ENCODE measurements at regions not wholly inside any gene's neighbourhood (a gene's known extent, or its start where the extent isn't known, plus 50 kb on each side); places are given as distances from the start of the nearest gene placed in this dataset.

DNA sequence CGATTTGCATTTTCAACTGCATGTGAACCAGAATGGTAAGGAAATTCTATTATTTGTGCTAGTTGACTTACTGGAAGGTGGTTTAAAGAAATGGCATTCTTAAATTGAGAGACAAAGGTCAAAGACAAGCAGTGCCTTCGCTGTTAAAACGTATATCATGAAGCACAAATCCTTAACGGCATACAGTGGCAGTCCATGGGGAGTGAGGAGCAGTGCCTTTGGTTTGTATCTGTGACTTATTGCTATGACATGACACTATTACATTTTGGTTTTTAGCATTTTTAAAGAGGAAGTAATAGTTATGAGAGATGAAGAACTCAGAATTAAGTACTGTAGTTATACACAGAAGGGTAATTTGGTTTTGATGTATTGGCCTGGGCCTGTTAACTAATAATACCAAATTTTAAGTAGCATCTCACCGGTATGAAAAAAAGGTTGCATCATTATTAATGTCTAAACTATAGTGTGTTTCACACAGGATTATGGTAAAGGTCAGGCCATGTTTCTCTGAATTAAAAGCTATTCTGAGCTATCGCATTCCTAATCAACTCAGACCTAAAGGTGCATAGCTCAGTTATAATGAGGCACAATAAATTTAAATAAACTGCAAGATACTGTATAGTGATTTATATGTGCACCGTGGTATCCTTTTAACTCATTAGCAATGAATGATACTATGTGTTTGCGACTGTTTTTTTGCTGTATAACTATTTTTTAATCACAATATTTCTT lies 339.8 kb upstream of the ARRDC3 start:
- TF ChIP-seq TAF1 (IDR thresholded peaks at IDR 0.05; ENCODE audit: low read depth) (no peak), CTCF (IDR thresholded peaks at IDR 0.05; ENCODE audit: poor library complexity, severe bottlenecking) (no peak), RAD21 (conservative IDR thresholded peaks at IDR 0.05) (no peak), SMC3 (conservative IDR thresholded peaks at IDR 0.05; ENCODE audit: poor library complexity) (no peak), EZH2 (IDR thresholded peaks at IDR 0.05; ENCODE audit: borderline replicate concordance, insufficient read depth, low read length, poor library complexity, severe bottlenecking) (no peak), EP300 (conservative IDR thresholded peaks at IDR 0.05; ENCODE audit: poor library complexity, severe bottlenecking) (no peak), MXI1 (conservative IDR thresholded peaks at IDR 0.05; ENCODE audit: poor library complexity, severe bottlenecking) (no peak), POLR2AphosphoS5 (IDR thresholded peaks at IDR 0.05) (no peak)
- TF ChIP-seq, protein P1, sequence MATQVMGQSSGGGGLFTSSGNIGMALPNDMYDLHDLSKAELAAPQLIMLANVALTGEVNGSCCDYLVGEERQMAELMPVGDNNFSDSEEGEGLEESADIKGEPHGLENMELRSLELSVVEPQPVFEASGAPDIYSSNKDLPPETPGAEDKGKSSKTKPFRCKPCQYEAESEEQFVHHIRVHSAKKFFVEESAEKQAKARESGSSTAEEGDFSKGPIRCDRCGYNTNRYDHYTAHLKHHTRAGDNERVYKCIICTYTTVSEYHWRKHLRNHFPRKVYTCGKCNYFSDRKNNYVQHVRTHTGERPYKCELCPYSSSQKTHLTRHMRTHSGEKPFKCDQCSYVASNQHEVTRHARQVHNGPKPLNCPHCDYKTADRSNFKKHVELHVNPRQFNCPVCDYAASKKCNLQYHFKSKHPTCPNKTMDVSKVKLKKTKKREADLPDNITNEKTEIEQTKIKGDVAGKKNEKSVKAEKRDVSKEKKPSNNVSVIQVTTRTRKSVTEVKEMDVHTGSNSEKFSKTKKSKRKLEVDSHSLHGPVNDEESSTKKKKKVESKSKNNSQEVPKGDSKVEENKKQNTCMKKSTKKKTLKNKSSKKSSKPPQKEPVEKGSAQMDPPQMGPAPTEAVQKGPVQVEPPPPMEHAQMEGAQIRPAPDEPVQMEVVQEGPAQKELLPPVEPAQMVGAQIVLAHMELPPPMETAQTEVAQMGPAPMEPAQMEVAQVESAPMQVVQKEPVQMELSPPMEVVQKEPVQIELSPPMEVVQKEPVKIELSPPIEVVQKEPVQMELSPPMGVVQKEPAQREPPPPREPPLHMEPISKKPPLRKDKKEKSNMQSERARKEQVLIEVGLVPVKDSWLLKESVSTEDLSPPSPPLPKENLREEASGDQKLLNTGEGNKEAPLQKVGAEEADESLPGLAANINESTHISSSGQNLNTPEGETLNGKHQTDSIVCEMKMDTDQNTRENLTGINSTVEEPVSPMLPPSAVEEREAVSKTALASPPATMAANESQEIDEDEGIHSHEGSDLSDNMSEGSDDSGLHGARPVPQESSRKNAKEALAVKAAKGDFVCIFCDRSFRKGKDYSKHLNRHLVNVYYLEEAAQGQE (IDR thresholded peaks at IDR 0.05; ENCODE audit: borderline replicate concordance), result no peak

GRCh38 chr5:91712718-91713117 lies 329.6 kb upstream of the ARRDC3 start:
- H3K4me3 ChIP-seq (ENCODE audit: low read length), result no peak overlapping the region
- TF ChIP-seq POLR2AphosphoS5 (IDR thresholded peaks at IDR 0.05), result no peak
- no peak for TF ChIP-seq EP300 (conservative IDR thresholded peaks at IDR 0.05; ENCODE audit: poor library complexity, severe bottlenecking)
- TF ChIP-seq RAD21 (conservative IDR thresholded peaks at IDR 0.05), result no peak
- no peak for TF ChIP-seq EZH2 (IDR thresholded peaks at IDR 0.05; ENCODE audit: borderline replicate concordance, insufficient read depth, low read length, poor library complexity, severe bottlenecking)
- TF ChIP-seq MXI1 (conservative IDR thresholded peaks at IDR 0.05; ENCODE audit: poor library complexity, severe bottlenecking), result no peak
- no peaks in the 10 kb centered on the region for H3K79me2 ChIP-seq (replicated peaks; ENCODE audit: insufficient read depth, low read length)
- H3K9ac ChIP-seq (ENCODE audit: low read length), result no peak overlapping the region
- H3K27ac ChIP-seq (ENCODE audit: low read length), result no peak overlapping the region
- H3K36me3 ChIP-seq (ENCODE audit: insufficient read depth, low read length), result no peaks in the 10 kb centered on the region
- no peaks in the 10 kb centered on the region for H3K9me3 ChIP-seq (ENCODE audit: low read length)
- H3K27me3 ChIP-seq (ENCODE audit: insufficient read depth, low read depth, low read length), result no peaks in the 10 kb centered on the region
- H4K20me1 ChIP-seq (ENCODE audit: insufficient read depth), result no peaks in the 10 kb centered on the region
- H3K4me2 ChIP-seq (ENCODE audit: low read length), result no peak overlapping the region
- no peaks in the 10 kb centered on the region for H3F3A ChIP-seq (ENCODE audit: insufficient read depth, low read length, poor library complexity, severe bottlenecking)
- H2AFZ ChIP-seq (ENCODE audit: low read depth, low read length), result no peak overlapping the region
- no peaks in the 10 kb centered on the region for H3K9me2 ChIP-seq (ENCODE audit: insufficient read depth, low read length)

More for the DNA sequence above, 339.8 kb upstream of the ARRDC3 start:
- no peak overlapping the region for H3K4me2 ChIP-seq (ENCODE audit: low read length)
- no peaks in the 10 kb centered on the region for H3K79me2 ChIP-seq (replicated peaks; ENCODE audit: insufficient read depth, low read length)
- no peaks in the 10 kb centered on the region for H3K9me2 ChIP-seq (ENCODE audit: insufficient read depth, low read length)
- H2AFZ ChIP-seq (ENCODE audit: low read depth, low read length), result no peak overlapping the region
- no peak overlapping the region for H3K9ac ChIP-seq (ENCODE audit: low read length)
- no peaks in the 10 kb centered on the region for H3K9me3 ChIP-seq (ENCODE audit: low read length)
- no peaks in the 10 kb centered on the region for H3K36me3 ChIP-seq (ENCODE audit: insufficient read depth, low read length)
- no peaks in the 10 kb centered on the region for H3F3A ChIP-seq (ENCODE audit: insufficient read depth, low read length, poor library complexity, severe bottlenecking)
- no peaks in the 10 kb centered on the region for H4K20me1 ChIP-seq (ENCODE audit: insufficient read depth)
- H3K27me3 ChIP-seq (ENCODE audit: insufficient read depth, low read depth, low read length), result no peaks in the 10 kb centered on the region
- H3K4me3 ChIP-seq (ENCODE audit: low read length), result no peak overlapping the region
- no peak overlapping the region for H3K27ac ChIP-seq (ENCODE audit: low read length)
